GM18505 (cell line): ENCODE measurements at regions not wholly inside any gene's neighbourhood (a gene's known extent, or its start where the extent isn't known, plus 50 kb on each side); places are given as distances from the start of the nearest gene placed in this dataset.
A peak's percentile ranks its signal among the peaks of the same experiment; 100 is the strongest.
"Not testable (repeated sequence)": the region's sequence is repeated elsewhere in the genome, so short reads cannot be mapped to it uniquely, and the experiment has no call there.

Experiments
- ATAC-seq: cut with Tn5 transposase; IDR thresholded peaks from one replicate; pipeline ENCODE4 v1.9.1; 2021; ENCODE audit not compliant: unreplicated experiment
- POLR2A ChIP-seq: IDR thresholded peaks from 4 replicates; pipeline ENCODE4 v1.6.1; 2011; ENCODE audit warnings: borderline replicate concordance; ENCODE audit not compliant: insufficient read depth, insufficient read length; ENCODE audit errors: extremely low read depth

DNA sequence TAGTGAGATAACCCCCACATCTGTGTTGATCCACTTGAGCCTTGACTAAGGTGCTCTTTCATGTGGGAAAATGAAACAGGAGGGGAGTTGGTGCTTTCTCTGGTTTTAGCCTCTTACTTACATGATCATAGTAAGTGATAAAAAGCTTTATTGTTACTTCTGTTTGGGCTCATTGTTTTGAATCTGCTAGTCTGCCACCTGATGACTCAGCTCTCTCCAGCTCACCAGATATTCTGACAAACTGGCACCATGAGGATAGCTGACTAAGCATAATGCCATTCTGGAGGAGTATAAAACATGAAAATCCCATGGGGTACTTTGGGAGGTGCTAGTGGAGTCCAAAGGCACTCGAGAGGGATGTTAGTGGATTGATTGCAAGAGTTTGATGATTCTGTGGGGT, 824.0 kb downstream of the RAPGEF2 start:
- ATAC-seq: no peak
- TF ChIP-seq POLR2A: no peak

GRCh38 chr4:159927781-159928180, 824.9 kb downstream of the RAPGEF2 start:
- TF ChIP-seq POLR2A: no peak
- ATAC-seq: no peak

DNA sequence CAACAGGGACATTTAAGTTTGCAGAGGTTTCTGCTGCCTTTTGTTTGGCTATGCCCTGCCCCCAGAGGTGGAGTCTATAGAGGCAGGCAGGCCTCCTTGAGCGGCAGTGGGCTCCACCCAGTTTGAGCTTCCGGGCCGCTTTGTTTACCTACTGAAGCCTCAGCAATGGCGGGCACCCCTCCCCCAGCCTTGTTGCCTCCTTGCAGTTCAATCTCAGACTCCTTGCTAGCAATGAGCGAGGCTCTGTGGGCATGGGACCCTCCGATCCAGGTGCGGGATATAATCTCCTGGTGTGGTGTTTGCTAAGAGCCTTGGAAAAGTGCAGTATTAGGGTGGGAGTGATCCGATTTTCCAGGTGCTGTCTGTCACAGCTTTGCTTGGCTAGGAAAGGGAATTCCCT, 831.7 kb downstream of the RAPGEF2 start:
- ATAC-seq: not testable (repeated sequence)

- ATAC-seq: peak; percentile 99
- TF ChIP-seq POLR2A: no peak
These were observed 834.7 kb downstream of the RAPGEF2 start for GRCh38 chr4:159937595-159937994.

- not testable (repeated sequence) for ATAC-seq
These were observed 836.8 kb downstream of the RAPGEF2 start for GRCh38 chr4:159939681-159940080.

GRCh38 chr4:159941076-159941475, 838.2 kb downstream of the RAPGEF2 start:
- TF ChIP-seq POLR2A: no peak
- no peak for ATAC-seq

- no peak for ATAC-seq
- no peak for TF ChIP-seq POLR2A
These were observed 841.6 kb downstream of the RAPGEF2 start for GRCh38 chr4:159944477-159944876.

DNA sequence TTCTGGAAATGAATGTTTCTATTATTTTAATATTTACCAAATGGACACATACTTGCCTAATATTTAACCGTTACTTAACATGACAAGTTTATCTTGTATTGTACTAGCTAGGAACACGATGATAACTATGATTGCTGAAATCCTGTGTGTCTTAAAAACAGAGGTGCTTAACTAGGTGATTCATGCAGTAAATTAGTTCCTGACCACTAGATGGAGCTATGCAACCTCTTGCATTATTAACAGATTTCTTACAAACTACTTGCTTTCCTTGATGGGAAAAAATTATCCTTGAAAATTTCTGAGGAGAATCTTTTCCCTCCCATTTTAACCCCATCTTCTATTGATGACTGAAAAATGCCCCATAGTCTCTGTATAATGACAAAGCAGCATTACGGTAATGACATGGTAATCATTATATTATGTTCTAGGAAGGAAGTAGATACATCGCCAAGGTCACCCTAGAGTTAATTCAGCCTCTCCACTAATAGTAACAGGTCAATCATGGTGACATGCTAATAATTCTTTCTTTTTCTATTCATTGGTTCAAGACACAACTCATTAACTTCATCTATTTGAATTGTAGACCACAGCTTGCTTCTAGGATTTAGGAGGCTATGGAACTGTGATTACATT, 844.2 kb downstream of the RAPGEF2 start:
- no peak for ATAC-seq
- no peak for TF ChIP-seq POLR2A

DNA sequence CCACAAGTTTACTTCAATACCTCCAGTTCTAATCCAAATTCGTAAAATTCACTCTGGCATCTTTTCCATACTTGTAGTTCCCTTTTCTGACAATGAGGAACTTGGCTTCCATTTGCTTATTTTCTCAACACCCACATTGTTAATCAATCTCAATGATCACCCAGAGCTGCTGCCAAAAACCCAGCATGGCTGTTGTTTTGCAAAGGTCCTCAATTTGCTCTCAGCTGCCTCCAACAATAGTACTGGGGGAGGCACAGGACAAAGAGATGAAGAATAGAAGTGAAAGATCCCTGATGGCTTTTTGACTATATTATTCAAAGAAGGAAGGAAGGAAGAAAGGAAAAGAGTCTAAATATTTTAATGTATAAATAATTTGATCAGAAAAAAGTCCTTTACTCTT, 847.8 kb downstream of the RAPGEF2 start:
- no peak for TF ChIP-seq POLR2A
- no peak for ATAC-seq

DNA sequence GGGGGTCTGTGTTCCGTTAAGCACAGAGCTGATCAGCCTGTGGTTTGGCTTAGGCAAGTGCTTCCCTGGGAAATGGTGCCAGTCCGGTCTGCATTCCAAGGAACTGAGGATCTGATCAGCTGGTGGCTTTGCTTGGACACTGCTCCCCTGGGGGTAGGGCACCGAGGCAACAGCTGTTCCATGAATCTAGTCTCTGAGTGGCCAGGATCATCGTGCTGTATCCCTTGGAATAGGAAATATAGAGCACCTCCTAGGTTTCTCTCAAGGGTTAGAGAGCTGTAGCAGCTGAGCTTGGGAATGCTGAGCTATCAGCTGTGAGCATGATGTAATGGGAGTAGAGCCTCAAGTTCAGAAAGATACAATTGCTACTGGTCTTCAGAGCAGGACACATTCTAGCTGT, 863.9 kb downstream of the RAPGEF2 start:
- TF ChIP-seq POLR2A: no peak
- no peak for ATAC-seq

GRCh38 chr4:159976871-159977482, 874.1 kb downstream of the RAPGEF2 start:
- ATAC-seq: not testable (repeated sequence)

DNA sequence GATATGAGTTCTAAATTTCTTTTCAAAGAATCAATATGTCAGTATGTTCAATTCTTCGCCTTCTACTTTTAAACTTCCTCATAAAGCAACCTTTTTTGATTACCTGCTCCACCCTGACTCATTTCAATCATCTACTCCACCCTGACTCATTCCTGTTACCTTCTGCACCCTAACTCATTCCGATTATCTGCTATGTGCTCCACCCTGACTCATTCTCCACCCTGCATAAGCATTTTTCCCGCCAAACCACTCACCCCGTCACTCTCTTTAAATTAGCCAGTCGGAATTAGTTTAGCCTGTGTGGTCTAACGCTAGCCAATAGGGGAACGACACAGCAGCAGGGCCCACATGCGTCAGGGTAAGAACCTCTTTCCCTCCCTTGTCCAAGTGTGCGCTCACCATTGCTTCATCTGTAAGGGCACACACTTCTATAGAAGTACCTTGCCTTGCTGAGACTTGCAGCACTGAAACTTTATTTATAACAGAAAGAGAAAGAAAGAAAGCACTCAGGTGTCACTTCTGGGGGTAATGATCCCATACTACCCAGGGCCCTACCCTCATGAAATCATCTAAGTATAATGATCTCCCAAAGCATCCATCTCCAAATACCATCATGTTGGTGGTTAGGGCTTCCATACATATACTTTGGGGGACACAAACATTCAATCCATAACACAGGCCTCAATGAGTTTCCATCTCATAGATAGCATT, 875.2 kb downstream of the RAPGEF2 start:
- TF ChIP-seq POLR2A: no peak
- ATAC-seq: no peak

GRCh38 chr4:159979351-159979750, 876.5 kb downstream of the RAPGEF2 start:
- no peak for TF ChIP-seq POLR2A
- no peak for ATAC-seq

DNA sequence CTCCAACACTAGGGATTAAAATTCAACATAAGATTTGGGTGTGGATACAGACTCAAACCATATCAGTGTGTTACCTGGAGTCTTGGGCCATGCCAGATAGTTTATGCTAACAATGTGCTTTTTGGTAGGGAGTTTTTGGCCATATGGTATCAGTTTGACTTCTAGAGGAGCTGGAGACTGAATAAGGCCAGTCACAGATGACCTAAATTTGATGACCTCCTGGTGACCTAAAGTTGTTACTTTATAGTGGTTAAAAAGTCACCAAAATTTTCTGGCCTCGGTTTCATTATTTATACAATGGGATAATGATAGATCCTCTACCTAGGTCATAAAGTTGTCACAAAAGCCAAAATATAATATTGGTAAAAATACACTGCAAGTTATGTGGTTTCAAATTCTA, 877.1 kb downstream of the RAPGEF2 start:
- no peak for TF ChIP-seq POLR2A
- ATAC-seq: no peak
